Activated naive CD4-positive, alpha-beta T cell treated with anti-CD3 and anti-CD28 coated beads, Interleukin-2, amount 50 U/mL, for 16 hours (primary cell): ENCODE measurements at regions not wholly inside any gene's neighbourhood (a gene's known extent, or its start where the extent isn't known, plus 50 kb on each side); places are given as distances from the start of the nearest gene placed in this dataset.

Experiments
- DNase-seq: peaks from one replicate; pipeline ENCODE4 v3.0.0-alpha.2; 2020

- DNase-seq = no peak
These were observed 146.8 kb downstream of the ZBTB18 start for GRCh38 chr1:244197851-244198375.

GRCh38 chr1:244199902-244200301 is 148.8 kb downstream of the ZBTB18 start:
- DNase-seq = no peak

DNA sequence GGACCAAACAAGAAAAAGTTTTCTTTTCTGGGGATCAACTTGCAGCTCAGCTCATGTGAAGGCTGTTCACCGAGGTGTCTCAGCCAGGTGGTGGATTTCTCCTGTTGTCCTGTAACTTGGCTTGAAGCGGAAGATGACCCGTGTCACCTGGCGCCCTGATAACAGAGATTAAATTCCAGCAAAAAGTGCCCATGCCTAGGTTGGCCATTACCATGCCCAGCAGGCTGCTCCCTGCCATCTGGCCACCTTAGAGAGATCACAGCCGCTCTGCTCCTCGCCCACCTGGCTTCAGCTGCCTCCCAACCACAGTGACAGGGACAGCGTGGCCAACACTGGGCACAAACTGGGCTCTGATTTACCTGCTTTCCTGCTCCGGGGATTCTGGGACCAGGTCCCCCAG is 149.5 kb downstream of the ZBTB18 start:
- DNase-seq = no peak

GRCh38 chr1:244201750-244202149 is 150.7 kb downstream of the ZBTB18 start:
- DNase-seq = no peak

DNA sequence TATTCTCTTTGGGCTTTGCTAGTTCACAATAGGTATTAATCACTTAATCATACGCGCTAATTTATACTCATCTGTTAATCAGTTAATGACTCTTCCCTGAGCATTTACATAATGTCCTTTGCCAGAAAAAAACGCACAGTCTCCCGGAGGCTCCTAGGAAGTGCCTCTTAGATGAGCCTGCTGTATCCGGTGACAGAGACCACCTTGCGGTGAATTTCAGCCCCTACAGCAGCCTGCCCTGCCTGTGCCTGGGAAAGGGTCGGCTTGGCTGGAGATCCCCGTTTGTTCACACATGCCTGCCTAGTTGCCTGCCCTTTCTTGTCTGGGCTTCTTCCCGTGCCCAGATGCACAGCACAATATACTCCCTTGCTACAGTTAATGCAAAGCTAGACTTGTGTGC is 152.9 kb downstream of the ZBTB18 start:
- DNase-seq = no peak

- no peak for DNase-seq
These were observed 154.1 kb downstream of the ZBTB18 start for GRCh38 chr1:244205171-244205570.

- no peak for DNase-seq
These were observed 154.8 kb downstream of the ZBTB18 start for GRCh38 chr1:244205906-244206305.

DNA sequence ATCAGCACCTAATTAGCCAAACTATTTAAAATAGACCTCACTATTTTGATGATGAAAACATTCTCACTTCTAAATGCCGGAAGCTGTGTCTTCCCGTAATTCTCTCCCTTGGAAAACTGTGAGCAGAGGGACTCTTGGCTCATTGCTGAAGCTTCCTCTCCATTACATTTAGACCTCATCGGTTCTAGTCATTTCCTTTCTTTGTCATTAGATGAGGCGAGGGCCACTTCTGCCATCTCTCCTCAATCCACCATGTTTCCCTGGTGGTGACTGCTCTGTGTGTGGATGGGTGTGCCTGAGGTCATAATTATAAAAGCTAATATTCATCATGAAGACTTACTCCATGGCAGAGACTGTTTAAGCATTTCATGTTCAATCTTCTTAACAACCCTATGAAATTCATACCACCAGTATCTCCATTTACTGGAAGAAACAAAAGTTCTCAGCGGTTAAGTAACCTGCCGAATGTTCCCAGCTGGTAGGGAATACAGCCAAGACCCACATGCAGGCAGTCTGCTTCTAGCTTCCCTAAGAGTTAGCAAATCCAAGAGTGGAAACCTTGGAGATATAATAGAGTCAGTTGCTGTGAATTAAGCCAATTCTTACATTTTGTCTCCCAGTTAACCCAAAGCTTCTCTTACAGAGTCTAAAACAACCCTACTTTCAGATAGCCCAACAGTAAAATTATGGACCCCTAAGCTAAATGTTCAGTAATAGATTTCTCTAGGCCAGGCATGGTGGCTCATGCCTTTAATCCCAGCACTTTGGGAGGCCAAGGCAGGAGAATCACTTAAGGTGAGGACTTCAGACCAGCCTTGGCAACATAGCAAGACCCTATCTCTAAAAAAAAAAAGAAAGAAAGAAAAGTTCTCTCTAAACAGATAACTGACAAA is 156.2 kb downstream of the ZBTB18 start:
- no peak for DNase-seq

- DNase-seq = no peak
These were observed 156.8 kb downstream of the ZBTB18 start for GRCh38 chr1:244207935-244208244.

DNA sequence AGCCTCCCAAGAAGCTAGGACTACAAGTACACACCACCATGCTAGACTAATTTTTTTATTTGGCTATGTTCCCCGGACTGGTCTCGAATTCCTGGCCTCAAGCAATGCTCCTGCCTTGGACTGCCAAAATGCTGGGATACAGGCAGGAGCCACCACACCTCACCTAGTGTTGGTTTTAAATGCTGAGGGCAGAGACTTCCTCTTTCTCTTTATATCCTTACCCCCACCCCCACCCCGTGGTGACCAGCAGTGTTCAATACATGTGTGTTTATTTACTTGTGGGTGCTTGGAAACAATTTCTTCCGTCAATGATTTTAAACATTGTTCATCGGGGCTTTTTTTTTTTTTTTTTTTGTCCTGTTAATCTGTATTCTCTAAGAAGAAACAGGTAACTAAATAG is 158.9 kb downstream of the ZBTB18 start:
- DNase-seq = no peak

DNA sequence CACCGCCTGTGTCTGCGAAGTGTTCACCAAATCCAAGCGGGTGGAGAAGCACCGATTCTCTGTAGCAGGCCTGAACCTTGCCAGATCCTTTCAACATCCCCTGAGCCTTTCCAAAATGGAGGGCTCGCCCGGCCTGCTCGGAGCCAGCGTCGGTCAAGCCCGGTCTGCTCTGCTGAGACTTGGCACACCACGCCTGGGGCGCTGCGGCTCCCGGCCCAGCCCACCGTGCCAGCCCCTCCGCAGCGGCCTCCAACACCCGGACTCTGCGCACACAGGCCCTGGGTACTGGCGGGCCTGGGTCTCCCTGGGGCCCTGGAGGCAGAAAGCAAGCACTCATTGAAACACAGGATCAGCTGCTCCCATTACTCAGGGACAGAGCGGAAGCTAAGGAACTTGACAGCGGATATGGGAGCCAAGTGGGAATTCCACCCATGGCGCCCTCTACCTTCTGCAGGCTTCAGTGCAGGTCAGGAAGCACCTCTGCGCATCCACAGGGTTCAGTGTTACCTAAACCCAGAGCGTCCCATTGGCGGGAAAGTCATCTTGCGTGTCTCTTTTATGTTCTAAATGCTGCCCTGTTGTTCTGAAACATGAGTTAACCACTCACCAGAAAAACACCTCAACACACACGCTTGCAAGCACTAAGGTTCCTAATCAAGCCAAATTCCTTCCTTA is 159.9 kb downstream of the ZBTB18 start:
- DNase-seq = no peak

DNA sequence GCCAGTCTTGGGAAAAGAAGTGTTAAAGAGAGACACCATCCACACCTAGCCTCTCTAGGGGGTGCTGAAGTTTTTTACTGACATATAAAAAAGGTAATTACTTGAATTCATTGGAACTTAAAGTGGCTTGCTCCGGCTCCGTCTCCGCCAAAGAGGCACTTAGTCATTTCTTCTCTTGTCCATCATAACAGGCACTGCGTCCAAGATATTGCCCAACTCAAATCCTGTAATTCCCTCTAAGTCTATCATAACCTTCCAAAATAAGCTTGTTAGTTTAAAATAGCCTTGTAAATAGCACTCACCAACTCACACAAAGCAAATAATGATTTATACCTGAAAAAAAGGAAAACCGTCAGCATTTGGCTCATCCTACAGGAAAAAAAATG is 160.5 kb downstream of the ZBTB18 start:
- DNase-seq = no peak

DNA sequence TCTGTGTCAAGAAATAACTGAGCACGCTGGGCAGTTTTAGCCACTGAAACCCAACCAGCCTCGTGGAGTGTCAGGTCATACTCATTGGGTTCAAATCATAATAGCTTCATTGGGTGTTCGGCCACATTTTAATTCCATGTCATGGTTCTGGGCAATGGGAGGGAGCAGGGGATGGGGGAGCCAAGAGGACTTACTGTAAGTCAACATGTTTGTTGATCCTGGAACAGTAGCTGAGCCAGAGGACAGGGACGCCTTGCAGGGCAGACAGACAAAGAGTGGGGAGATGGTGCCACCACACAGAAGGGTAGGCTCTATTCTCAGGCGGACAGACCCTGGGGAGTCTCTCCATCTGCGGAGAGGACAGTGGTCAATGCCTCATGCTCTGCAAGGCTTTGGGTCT is 161.1 kb downstream of the ZBTB18 start:
- DNase-seq = no peak

DNA sequence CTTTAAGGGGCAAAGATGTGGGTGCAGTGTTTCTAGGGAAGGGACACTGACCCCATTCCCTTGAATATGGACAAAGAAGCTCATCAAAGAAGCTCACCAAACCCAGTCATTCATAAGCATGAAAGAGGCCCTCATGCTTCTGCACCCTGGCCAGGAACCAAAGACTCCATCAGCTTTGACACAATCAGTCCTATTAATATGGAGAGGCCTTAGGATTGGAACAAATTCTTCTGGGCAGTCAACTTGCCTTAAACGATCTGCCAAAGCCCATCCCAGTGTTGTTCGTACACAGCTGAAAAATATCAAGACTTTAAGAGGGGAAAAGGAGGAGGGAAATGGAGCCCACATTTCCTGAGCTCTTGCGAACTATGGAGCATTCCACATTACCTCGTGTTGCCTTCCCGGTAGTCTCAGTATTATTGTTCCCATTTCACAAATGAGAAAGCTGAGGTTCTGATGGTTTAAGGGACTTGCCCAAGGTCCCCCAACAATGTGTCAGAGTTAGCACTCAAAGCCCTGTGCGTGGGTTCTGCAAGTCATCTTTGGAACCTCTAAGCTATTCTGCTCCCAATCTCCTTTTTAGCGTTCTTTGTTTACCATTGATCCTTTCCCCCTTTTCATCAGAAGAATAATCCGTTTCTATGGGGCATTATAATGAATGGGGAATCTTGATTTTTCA is 161.9 kb downstream of the ZBTB18 start:
- DNase-seq = no peak

DNA sequence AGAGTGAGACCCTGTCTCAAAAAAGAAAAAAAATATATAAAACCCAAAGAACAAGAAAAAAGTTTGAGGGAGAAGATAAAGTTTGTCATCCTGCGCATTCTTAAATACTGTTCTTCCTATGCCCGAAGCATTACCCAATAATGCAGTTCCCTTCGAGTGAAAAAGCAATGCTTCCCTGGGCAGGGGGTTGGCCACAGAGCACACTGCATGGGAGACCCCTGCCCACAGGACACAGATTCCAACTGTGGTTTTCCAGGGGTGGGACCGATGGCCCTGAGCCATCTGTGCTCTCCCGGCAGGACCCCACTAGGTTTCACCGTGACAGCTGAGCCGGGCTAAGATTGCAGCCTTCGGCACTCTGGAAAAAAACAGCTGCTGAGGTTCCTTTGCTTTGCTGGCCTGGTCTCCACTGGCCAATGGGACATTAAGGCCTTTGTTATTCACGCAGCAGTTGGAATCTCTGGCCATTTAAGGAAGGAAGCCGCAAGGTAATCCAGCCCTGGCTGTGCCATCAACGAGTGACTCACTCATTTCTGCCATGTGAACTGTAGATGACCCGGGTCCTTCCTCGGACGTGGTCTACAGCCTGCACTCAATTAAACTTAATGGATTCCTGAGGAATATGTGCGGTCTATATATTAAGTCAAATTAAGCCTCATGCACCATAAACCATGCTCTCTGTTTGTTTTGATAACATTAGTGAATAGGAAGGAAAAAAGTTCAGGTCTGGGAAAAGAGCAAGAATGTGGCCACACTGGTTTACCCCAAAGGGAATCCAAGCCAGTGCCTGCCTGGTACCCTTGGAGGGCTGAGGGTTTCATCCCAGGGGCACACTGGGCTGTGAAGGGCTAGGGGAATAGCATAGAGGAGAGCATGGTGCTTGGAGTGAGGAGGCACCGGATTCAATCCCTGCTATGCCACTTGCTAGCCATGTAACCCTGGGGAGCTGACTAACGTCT is 163.2 kb downstream of the ZBTB18 start:
- DNase-seq = no peak

DNA sequence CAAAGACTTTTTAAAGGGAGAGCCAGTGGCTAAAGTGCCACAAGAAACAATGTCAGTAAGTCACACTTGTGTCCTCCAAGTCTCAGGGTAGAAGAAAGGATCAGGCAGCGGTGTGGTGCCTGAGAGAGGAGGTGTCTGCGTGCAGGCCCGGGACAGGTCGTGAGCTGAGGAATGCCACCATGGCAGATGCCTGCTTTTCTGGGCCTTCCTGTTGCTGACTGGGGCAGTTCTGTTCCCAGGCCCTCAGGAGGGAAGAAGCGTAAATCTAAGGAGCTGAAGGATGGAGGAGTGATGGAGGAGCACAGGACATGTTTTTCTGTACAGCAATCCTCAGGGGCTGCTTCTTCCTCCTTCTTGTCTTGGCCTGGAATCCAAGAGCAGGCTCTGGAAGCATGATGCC is 165.8 kb downstream of the ZBTB18 start:
- DNase-seq = no peak

DNA sequence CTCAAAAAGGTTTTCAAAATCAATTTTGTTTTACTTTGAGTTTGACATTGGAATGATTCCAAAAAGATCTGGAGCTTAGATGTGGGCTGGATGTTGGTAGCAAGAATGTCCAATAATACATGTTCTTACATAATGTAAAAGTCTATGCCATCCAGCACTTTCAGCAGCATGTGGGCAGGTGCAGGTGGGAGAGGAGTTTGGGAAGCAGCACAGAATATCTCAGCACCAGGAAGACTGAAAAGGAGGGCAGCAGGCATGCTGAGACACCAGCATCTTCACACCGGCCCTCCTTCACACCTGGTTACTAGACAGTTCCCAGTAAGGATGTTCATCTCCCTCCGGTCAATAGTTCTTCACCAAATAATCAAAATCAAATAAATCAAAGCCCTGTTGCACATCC is 166.6 kb downstream of the ZBTB18 start:
- no peak for DNase-seq

DNA sequence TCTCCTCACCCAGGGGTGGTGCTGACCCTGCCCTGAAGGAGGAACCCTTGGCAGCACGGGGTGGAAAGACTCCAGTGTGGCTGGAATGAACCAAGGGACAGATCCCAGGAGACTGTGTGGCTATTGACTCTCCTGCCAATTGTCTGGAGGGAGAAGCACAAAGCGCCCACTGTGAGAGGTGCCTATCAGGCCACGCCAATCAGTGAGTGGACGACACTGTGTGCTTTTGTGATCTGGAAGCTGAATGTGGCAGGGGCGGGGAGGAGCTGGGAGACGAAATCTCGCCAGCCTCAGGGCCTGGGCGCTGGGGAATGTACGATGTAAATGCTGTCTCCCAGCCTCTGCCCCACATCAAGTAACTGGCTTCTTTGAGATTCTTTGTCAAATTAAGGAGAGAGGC is 167.1 kb downstream of the ZBTB18 start:
- DNase-seq = no peak

DNA sequence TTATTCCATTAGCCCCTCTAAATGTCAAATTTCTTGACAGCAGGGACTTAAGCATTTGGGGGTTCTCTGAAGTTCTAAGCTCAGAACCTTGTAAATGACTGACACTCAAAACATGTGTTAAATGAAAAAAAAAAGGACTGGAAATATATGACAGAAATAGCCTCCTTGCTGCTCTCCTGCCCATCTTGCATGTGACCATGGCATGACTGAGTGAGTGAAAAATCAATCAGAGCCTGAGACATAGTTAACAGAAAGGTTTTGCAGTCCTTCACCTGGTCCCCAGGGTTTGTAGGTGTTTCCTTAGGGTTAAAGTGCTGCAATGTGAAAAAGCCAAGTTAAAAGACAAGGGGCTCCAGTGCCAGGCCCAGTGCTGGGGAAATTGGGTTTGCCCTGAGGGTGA is 168.1 kb downstream of the ZBTB18 start:
- no peak for DNase-seq

GRCh38 chr1:244219802-244220201 is 168.7 kb downstream of the ZBTB18 start:
- no peak for DNase-seq

DNA sequence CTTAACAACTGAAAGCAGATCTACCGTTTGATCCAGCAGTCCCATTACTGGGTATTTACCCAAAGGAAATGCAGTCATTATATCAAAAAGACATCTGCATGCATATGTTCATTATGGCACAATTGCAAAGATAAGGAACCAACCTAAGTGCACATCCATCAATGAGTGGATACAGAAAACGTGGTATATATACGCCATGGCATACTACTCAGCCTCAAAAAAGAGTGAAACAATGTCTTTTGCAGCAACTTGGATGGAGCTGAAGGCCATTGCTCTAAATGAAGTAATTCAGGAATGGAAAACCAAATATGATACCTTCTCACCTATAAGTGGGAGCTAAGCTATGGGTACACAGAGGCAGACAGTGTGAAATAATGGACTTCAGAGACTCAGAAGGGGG is 169.3 kb downstream of the ZBTB18 start:
- no peak for DNase-seq

DNA sequence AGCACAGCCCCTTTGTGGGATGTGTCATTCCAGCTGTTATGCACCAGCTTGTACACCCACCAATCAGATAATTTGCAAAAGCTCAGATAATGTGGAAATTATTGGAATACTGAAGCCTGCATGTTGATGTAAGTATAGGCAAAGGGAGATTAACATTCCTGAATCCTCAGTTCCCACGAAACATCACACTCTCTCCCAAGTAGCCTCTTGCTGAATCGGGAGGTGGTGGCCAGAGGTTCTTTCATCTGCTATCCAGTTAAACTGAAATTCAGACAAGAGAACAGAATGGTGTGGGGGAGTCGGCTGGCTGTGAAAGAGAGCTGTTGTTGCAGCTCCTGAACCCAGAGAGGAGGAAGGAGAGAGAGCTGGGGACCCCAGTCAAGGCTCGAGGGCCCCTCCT is 170.9 kb downstream of the ZBTB18 start:
- no peak for DNase-seq
